NT2/D1 (cell line): ENCODE measurements at regions not wholly inside any gene's neighbourhood (a gene's known extent, or its start where the extent isn't known, plus 50 kb on each side); places are given as distances from the start of the nearest gene placed in this dataset.

Experiments
- SUZ12 ChIP-seq: IDR thresholded peaks from 2 replicates; pipeline ENCODE4 v1.6.1; 2011; ENCODE audit not compliant: insufficient read length, insufficient read depth; ENCODE audit errors: extremely low read depth
- YY1 ChIP-seq: IDR thresholded peaks from 2 replicates; pipeline ENCODE4 v1.6.1; 2011; ENCODE audit not compliant: insufficient read length, insufficient read depth
- ZNF274 ChIP-seq: IDR thresholded peaks from 2 replicates; pipeline ENCODE4 v1.6.1; 2011; ENCODE audit warnings: mild to moderate bottlenecking, low read depth, low read length

DNA sequence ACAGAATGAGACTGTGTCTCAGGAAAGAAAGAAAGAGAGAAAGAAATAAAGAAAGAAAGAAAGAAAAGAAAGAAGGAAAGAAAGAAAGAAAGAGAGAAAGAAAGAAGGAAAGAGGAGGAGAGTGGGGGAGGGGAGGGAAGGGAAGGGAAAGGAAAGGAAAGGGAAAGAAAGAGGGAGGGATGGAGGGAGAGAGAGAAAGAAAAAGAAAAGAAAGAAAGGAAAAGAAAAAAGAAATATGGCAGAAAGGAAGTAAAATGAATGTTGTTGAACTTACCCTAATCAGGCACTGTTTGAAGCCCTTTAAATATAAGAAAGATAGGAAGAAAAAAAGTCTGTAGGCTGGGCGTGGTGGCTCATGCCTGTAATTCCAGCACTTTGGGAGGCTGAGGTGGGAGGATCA is 276.1 kb downstream of the INSC start:
- TF ChIP-seq ZNF274 (no peak), YY1 (no peak), SUZ12 (no peak)
